Bronchial epithelial cell (primary cell): ENCODE measurements at regions not wholly inside any gene's neighbourhood (a gene's known extent, or its start where the extent isn't known, plus 50 kb on each side); places are given as distances from the start of the nearest gene placed in this dataset.

Experiments
- DNase-seq: peaks from one replicate; pipeline ENCODE4 v3.0.0-alpha.2; 2010; ENCODE audit warnings: low read depth
- FAIRE-seq: peaks from 2 replicates; lab custom pipeline; 2011; peaks lifted over from hg19 to GRCh38; lab: Jason Lieb, UNC
- H3K27me3 ChIP-seq: 2 replicates; pipeline ENCODE4 v1.5.1; 2011; ENCODE audit warnings: low read length; ENCODE audit not compliant: control insufficient read depth, insufficient read depth
- H3K36me3 ChIP-seq: 2 replicates; pipeline ENCODE4 v1.5.1; 2011; ENCODE audit warnings: low read length; ENCODE audit not compliant: control insufficient read depth, insufficient read depth
- H3K4me3 ChIP-seq: 2 replicates; pipeline ENCODE4 v1.5.1; 2011; ENCODE audit warnings: mild to moderate bottlenecking, low read depth, low read length, control low read depth
- CTCF ChIP-seq: IDR thresholded peaks from 2 replicates; pipeline ENCODE4 v1.5.1; 2011; ENCODE audit warnings: mild to moderate bottlenecking, moderate library complexity, low read length, control low read depth, inconsistent platforms; ENCODE audit not compliant: insufficient read depth, severe bottlenecking

- no peak for TF ChIP-seq CTCF
- Histone ChIP-seq H3K36me3 (no peaks in the 10 kb centered on the region), H3K27me3 (no peaks in the 10 kb centered on the region), H3K4me3 (no peak overlapping the region)
- DNase-seq (peak; percentile 62), FAIRE-seq (no peak)
Observed at GRCh38 chr7:41030673-41031072, 672.2 kb downstream of the INHBA start.

GRCh38 chr7:41029072-41029499, 673.8 kb downstream of the INHBA start:
- Histone ChIP-seq H3K36me3 (no peaks in the 10 kb centered on the region), H3K27me3 (no peaks in the 10 kb centered on the region), H3K4me3 (no peak overlapping the region)
- TF ChIP-seq CTCF: no peak
- FAIRE-seq (peak; percentile 93), DNase-seq (peak; percentile 100)

GRCh38 chr7:41028580-41028979, 674.3 kb downstream of the INHBA start:
- H3K36me3 ChIP-seq: no peaks in the 10 kb centered on the region
- no peak for TF ChIP-seq CTCF
- H3K4me3 ChIP-seq: no peak overlapping the region
- FAIRE-seq: no peak
- peak; percentile 37 for DNase-seq
- H3K27me3 ChIP-seq: no peaks in the 10 kb centered on the region

GRCh38 chr7:41027428-41028115, 675.3 kb downstream of the INHBA start:
- DNase-seq (peak; percentile 84), FAIRE-seq (no peak)
- TF ChIP-seq CTCF: no peak
- no peaks in the 10 kb centered on the region for H3K36me3 ChIP-seq
- no peak overlapping the region for H3K4me3 ChIP-seq
- no peaks in the 10 kb centered on the region for H3K27me3 ChIP-seq

GRCh38 chr7:41024126-41024525, 678.8 kb downstream of the INHBA start:
- Histone ChIP-seq H3K27me3 (no peaks in the 10 kb centered on the region), H3K4me3 (no peak overlapping the region), H3K36me3 (no peaks in the 10 kb centered on the region)
- FAIRE-seq (no peak), DNase-seq (no peak)
- TF ChIP-seq CTCF: no peak

- FAIRE-seq (no peak), DNase-seq (no peak)
- no peak for TF ChIP-seq CTCF
- Histone ChIP-seq H3K36me3 (no peaks in the 10 kb centered on the region), H3K27me3 (no peaks in the 10 kb centered on the region), H3K4me3 (no peak overlapping the region)
Observed at GRCh38 chr7:41020056-41020455, 682.8 kb downstream of the INHBA start.
